Breast epithelium (tissue), 4 donors: ENCODE measurements at regions not wholly inside any gene's neighbourhood (a gene's known extent, or its start where the extent isn't known, plus 50 kb on each side); places are given as distances from the start of the nearest gene placed in this dataset.

Experiments
- DNase-seq, 2 donors: peaks; one replicate each; pipeline ENCODE4 v3.0.0-alpha.2; 2019; ENCODE audit warnings: low spot score in 2 of 2
- H3K27ac ChIP-seq, 2 donors: fragments of 200-600 bp; sonication (generic) in 1 of 2; one replicate each; pipeline ENCODE4 v1.5.1; 2016 to 2019; ENCODE audit warnings: mild to moderate bottlenecking in 1 of 2
- H3K27me3 ChIP-seq, 2 donors: fragments of 200-600 bp; sonication (generic) in 1 of 2; one replicate each; pipeline versions ENCODE4 v1.5.1 to v1.6.0; 2017 to 2019; ENCODE audit warnings: control low read depth in 1 of 2, mild to moderate bottlenecking in 1 of 2
- H3K36me3 ChIP-seq: fragments of 200-600 bp; one replicate; pipeline ENCODE4 v1.5.1; 2019
- H3K4me1 ChIP-seq, 2 donors: fragments of 200-600 bp; sonication (generic); one replicate each; pipeline ENCODE4 v1.5.1; 2016 to 2019; ENCODE audit warnings: control low read depth in 1 of 2
- H3K4me3 ChIP-seq, 3 donors: fragments of 200-600 bp; sonication (generic); 1 replicate in 2 of 3; 2 replicates in 1 of 3; pipeline ENCODE4 v1.5.1; 2016 to 2019; ENCODE audit warnings: mild to moderate bottlenecking in 3 of 3, moderate library complexity in 2 of 3
- H3K9me3 ChIP-seq, 2 donors: fragments of 200-600 bp; sonication (generic) in 1 of 2; one replicate each; pipeline ENCODE4 v1.5.1; 2016 to 2019; ENCODE audit warnings: control low read depth in 1 of 2
- POLR2A ChIP-seq: fragments of 450-650 bp; IDR thresholded peaks from one replicate; pipeline ENCODE4 v1.6.1; 2016; ENCODE audit warnings: antibody characterized with exemption, mild to moderate bottlenecking, moderate library complexity
- POLR2AphosphoS5 ChIP-seq, 3 donors: sonication (generic); formaldehyde crosslinking; IDR thresholded peaks; one replicate each; pipeline ENCODE4 v1.6.1; 2017; ENCODE audit warnings: antibody characterized with exemption in 3 of 3
- intact Hi-C: fragments of 100-400 bp; cut with DNase I; formaldehyde crosslinking; loops from one replicate; pipeline ENCODE4 v1.15.1; 2023; ENCODE audit warnings: low total_unique reads
- TF ChIP-seq, protein P1 (sequence below), 3 donors: fragments of 450-650 bp; IDR thresholded peaks; one replicate each; pipeline ENCODE4 v1.5.1; 2016 to 2017; ENCODE audit warnings: antibody characterized with exemption in 3 of 3, mild to moderate bottlenecking in 3 of 3, moderate library complexity in 3 of 3

GRCh38 chr20:39136798-39137197, 174.7 kb downstream of the DHX35 start:
- no peak for TF ChIP-seq POLR2AphosphoS5 (IDR thresholded peaks at IDR 0.05)
- TF ChIP-seq POLR2A, result no peak
- TF ChIP-seq, protein P1, sequence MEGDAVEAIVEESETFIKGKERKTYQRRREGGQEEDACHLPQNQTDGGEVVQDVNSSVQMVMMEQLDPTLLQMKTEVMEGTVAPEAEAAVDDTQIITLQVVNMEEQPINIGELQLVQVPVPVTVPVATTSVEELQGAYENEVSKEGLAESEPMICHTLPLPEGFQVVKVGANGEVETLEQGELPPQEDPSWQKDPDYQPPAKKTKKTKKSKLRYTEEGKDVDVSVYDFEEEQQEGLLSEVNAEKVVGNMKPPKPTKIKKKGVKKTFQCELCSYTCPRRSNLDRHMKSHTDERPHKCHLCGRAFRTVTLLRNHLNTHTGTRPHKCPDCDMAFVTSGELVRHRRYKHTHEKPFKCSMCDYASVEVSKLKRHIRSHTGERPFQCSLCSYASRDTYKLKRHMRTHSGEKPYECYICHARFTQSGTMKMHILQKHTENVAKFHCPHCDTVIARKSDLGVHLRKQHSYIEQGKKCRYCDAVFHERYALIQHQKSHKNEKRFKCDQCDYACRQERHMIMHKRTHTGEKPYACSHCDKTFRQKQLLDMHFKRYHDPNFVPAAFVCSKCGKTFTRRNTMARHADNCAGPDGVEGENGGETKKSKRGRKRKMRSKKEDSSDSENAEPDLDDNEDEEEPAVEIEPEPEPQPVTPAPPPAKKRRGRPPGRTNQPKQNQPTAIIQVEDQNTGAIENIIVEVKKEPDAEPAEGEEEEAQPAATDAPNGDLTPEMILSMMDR (IDR thresholded peaks at IDR 0.05), result no peak
- intact Hi-C loops, result loop anchor here (1.0 kb wide), 1 partner anchor 8 kb away; no protein-coding TSS in a partner anchor

GRCh38 chr20:39135885-39136544, 173.9 kb downstream of the DHX35 start:
- Histone ChIP-seq H3K27ac (no peak overlapping the region), H3K27me3 (peaks cover 0 to 20% of the 10 kb centered on the region in 2 donors), H3K4me3 (no peak overlapping the region), H3K9me3 (no peaks in the 10 kb centered on the region), H3K4me1 (no peaks in the 10 kb centered on the region), H3K36me3 (no peaks in the 10 kb centered on the region)
- TF ChIP-seq POLR2AphosphoS5 (IDR thresholded peaks at IDR 0.05), result no peak
- TF ChIP-seq, protein P1 (IDR thresholded peaks at IDR 0.05), result no peak
- TF ChIP-seq POLR2A, result no peak
- intact Hi-C loops, result loop anchor here (1.0 kb wide), 1 partner anchor 8 kb away; no protein-coding TSS in a partner anchor
- no peak for DNase-seq

More at GRCh38 chr20:39136798-39137197, 174.7 kb downstream of the DHX35 start:
- Histone ChIP-seq H3K4me1 (no peaks in the 10 kb centered on the region), H3K4me3 (no peak overlapping the region), H3K9me3 (no peaks in the 10 kb centered on the region), H3K27me3 (peaks cover 0 to 25% of the 10 kb centered on the region in 2 donors), H3K36me3 (no peaks in the 10 kb centered on the region), H3K27ac (no peak overlapping the region)
- no peak for DNase-seq

DNA sequence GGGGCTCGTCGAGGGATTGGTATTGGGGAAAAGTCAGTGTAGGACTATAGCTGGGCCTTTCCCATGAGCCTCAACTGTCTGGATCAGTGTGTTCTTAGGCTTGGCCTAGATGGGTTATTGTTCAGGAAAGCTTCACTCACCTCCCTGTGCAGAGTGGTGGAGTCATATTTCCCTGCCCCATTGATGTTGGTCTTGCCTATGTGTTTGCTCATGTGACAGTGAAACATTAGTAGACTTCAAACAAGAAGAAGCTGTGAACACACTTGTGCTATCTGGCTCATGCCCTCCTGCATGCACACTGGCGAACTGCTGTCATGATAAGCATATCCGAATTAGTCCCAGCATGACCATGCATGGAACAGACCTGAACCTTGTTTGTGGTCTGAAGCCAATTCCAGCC, 171.1 kb downstream of the DHX35 start:
- no peak for DNase-seq
- Histone ChIP-seq H3K9me3 (no peaks in the 10 kb centered on the region), H3K27me3 (peaks cover 0 to under 1% of the 10 kb centered on the region in 2 donors), H3K27ac (no peak overlapping the region), H3K4me3 (no peak overlapping the region), H3K36me3 (no peaks in the 10 kb centered on the region), H3K4me1 (no peaks in the 10 kb centered on the region)
- intact Hi-C loops, result no loop called here
- no peak for TF ChIP-seq POLR2AphosphoS5 (IDR thresholded peaks at IDR 0.05)
- no peak for TF ChIP-seq POLR2A
- TF ChIP-seq, protein P1 (IDR thresholded peaks at IDR 0.05), result no peak

DNA sequence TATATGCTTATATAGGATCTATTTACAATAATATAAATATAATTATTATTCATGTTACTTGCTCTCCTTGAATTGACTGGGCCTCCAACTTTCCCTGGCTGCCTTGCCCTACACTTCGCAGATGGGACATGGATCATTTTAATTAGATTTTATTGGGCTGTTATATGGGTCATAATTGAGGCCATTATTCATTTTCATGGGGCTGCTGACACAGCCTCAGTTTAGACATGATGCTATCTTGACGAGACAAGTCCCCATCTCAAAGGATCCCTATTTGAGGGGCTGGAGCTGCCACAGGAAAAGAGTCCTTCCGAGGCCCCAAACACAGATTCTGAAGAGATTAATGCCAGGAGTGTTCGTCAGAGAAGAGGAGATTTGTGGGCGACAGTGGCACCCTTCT, 170.4 kb downstream of the DHX35 start:
- Histone ChIP-seq H3K9me3 (no peaks in the 10 kb centered on the region), H3K36me3 (no peaks in the 10 kb centered on the region), H3K4me3 (no peak overlapping the region), H3K4me1 (no peaks in the 10 kb centered on the region), H3K27ac (no peak overlapping the region), H3K27me3 (no peaks in the 10 kb centered on the region)
- TF ChIP-seq, protein P1 (IDR thresholded peaks at IDR 0.05), result no peak
- no peak for TF ChIP-seq POLR2A
- no peak for TF ChIP-seq POLR2AphosphoS5 (IDR thresholded peaks at IDR 0.05)
- DNase-seq, result no peak
- intact Hi-C loops, result no loop called here

DNA sequence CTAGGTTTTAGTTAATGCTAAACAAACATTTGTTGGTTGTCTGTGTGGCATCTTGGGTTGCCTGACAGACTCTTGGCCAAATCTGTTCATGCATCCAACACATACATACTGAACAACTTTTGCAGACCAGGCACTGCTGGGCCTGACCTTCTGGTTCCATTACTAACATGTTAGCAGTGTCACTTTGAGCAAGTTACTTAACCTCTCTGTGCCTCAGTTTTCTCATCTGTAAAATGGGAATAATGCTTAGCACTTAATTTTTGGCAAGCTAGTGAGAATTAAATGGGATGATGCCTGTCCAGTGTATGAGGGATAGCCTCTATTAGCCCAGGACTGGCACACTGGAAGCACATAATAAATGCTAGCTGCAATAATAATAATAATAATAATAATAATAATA, 169.9 kb downstream of the DHX35 start:
- intact Hi-C loops, result no loop called here
- Histone ChIP-seq H3K27me3 (no peaks in the 10 kb centered on the region), H3K27ac (no peak overlapping the region), H3K4me1 (no peaks in the 10 kb centered on the region), H3K36me3 (no peaks in the 10 kb centered on the region), H3K4me3 (no peak overlapping the region), H3K9me3 (no peaks in the 10 kb centered on the region)
- no peak for TF ChIP-seq POLR2A
- no peak for TF ChIP-seq POLR2AphosphoS5 (IDR thresholded peaks at IDR 0.05)
- TF ChIP-seq, protein P1 (IDR thresholded peaks at IDR 0.05), result no peak
- DNase-seq, result no peak
